GM19397 (cell line): ENCODE measurements at regions not wholly inside any gene's neighbourhood (a gene's known extent, or its start where the extent isn't known, plus 50 kb on each side); places are given as distances from the start of the nearest gene placed in this dataset.

Source experiments
- ATAC-seq: cut with Tn5 transposase; IDR thresholded peaks from one replicate; pipeline ENCODE4 v1.9.1; 2021; ENCODE audit warnings: mild to moderate bottlenecking, moderate library complexity; ENCODE audit not compliant: unreplicated experiment

DNA sequence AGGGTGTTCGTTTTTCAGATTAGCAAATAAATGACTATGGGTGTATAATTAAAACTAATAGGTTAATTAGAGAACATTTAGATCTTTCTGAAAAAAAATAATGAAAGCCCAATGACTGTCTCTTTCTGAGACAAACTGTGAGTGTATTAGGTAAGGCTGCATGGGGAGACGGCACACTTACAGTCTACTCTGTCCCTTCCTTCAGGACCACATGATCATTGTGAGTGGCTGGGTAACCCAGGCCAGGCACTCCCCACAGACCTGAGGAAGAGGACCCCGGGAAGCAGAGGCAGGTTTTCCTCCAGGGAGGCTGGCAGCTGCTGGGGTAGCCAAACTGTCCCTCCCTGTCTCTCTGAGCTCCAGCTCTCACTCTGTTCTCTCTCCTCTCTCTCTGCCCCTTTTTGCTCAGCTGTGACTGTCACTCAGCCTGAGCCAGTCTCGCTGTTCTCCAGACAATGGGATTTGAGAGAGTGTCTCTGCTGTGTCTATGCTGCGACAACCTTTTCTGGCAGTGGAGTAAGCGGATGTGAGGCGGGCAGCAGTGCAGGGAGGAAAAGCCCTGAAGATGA is 83.1 kb upstream of the NCAM1 start:
- ATAC-seq: no peak

GRCh38 chr11:112880495-112880894 is 80.7 kb upstream of the NCAM1 start:
- no peak for ATAC-seq

- ATAC-seq: no peak
Measured at GRCh38 chr11:112881461-112881860, 79.8 kb upstream of the NCAM1 start.

DNA sequence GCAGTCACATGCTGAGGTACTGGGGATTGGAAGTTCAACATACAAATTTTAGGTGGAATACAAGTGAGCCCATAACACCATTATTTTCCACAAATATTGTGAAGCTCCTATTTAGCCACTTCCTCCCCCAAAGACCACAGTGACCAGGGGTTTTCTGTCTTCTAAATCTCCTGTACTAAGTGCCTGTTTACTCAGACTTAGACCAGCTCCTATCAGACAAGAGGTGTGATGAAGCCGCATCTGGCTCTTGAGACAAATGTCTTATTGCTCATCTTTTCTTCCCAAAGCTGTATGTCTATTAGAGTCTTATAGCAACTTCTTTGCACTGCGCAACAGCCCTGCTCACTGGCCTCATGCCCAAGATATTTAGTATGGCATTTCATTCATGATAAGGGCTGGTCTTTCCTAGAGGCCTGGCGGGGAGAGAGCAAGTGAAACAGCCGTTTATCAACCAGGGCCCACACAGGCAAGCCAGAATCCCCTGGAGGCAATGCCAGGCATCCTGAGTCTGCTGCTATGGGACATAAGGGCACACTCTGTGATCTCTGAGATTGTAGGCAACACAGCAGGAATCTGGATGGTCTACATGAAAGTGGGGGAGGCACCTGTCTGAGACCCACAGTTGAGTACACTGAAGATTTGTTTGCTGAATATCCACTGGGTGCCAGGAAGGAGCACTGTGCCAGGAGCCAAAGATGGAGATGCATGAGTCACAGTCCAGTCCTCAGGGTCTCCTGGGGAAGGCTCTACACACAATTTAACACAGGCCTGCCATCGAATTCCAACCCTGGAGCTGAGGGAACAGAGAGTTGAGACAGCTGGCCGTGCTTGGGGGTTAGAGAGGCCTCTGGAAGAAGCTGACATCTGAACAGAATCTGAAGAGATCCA is 78.5 kb upstream of the NCAM1 start:
- no peak for ATAC-seq

- ATAC-seq: no peak
Measured at GRCh38 chr11:112884012-112884767, 77.0 kb upstream of the NCAM1 start.

GRCh38 chr11:112885744-112886433 is 75.3 kb upstream of the NCAM1 start:
- ATAC-seq: no peak

DNA sequence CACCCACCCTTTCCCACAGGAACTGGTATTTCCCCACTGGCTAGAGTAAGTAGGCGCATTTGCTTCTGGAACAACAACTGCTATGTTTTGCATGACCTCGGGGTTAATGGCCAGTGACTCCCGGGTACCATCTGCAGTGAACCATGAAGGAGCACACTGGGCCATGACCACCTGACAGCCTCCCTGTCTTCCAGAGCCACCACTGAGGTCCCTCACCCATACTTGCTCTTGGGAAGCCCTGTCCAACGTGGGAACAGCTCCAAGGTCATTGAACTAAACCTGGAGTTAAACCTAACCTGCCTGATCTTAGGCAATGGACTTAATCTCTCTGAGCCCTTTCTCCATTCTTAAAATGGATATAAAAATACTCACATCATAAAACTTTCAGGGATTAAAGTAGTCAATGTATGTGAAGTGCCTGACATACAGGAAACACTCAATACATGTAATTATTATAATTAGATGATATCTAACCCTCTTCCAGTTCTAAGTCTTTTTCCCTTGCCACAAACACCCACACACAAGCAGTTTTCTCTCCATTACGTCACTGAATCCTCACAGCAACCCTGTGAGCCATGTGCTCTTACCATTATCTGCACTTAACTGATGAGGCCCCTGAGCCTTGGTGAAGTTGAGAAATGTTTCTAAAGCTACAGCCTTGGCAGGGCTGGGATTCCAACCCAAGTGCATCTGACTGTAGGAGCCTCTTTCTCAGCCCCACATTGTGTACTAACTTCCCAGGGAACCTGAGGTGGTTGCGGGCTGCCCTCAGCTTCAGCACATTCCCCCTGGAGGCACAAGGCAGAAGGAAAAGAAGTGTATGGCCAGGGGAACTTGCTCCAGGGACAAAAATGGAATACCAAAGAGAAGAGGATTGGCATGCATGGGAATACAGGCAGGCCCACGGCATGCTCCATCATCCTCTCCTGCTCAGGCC is 74.5 kb upstream of the NCAM1 start:
- ATAC-seq: no peak

DNA sequence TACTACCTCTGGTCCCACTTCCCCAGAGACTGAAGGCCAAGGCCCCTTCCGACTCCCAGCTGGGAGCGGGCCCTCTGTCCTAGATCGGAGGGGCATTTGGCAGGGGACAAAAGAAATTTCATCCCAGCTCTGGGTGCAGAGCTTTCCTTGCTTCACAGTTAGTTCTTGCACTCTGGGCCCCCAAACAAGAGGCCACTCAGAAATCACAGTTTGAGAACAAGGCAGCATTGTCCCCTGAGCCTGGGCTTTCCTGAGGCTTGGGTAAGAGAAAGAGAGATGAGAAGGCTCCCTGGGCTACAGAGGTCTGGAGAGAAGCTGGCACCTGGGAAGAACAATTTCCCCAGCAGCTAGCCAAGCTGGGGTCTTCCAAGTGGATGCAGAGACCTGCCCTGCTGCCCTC is 71.8 kb upstream of the NCAM1 start:
- ATAC-seq: no peak

GRCh38 chr11:112899235-112900006 is 61.8 kb upstream of the NCAM1 start:
- no peak for ATAC-seq

- no peak for ATAC-seq
Measured at GRCh38 chr11:112901924-112902323, 59.3 kb upstream of the NCAM1 start.

DNA sequence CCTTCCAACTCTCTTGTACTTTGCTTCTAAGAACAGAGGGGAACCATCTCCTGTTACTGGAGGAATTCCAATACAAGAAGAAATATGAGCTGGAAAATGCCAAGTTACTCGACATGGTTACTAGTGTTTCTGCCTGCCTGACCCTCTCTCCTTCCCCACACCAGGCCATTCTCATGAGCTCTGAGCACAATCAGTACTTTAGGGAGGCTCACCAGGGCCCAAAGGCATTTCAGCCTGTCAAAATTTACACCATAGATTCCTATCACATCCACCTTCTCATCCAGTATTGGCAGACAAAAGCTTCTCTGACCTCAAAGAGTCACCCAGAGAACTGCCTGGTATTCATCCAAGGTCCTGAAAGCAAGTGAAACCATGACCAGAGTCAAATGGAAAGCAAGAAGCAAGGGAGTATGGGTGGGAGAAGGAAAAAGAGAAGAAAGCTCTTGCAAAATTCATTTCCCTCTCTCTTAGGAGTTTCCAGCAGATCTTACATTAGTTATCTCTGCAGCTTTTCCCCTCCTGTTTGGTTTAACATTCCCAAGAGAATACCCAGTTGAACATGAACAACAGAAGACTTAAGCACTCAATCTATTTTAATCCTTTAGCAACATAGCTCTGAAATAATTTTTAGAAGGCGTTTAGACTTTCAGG is 58.7 kb upstream of the NCAM1 start:
- no peak for ATAC-seq

GRCh38 chr11:112903340-112903739 is 57.9 kb upstream of the NCAM1 start:
- ATAC-seq: no peak

- ATAC-seq: no peak
Measured at GRCh38 chr11:112911124-112911523, 50.1 kb upstream of the NCAM1 start.
